HEK293 (cell line): ENCODE measurements at regions not wholly inside any gene's neighbourhood (a gene's known extent, or its start where the extent isn't known, plus 50 kb on each side); places are given as distances from the start of the nearest gene placed in this dataset.

Experiments
- CTCF ChIA-PET: fragments of 350-600 bp; formaldehyde crosslinking; extraction: SDS; loops from one replicate; lab custom pipeline; 2021; ENCODE audit warnings: antibody characterized with exemption; lab: Yijun Ruan, JAX
- POLR2A ChIA-PET: fragments of 300-600 bp; formaldehyde crosslinking; extraction: SDS; loops from one replicate; lab custom pipeline; 2020; ENCODE audit warnings: antibody characterized with exemption, inconsistent platforms; lab: Yijun Ruan, JAX
- H3K27ac ChIP-seq: fragments of 200-500 bp; sonication (Bioruptor generic); 2 replicates; pipeline ENCODE4 v1.5.1; 2014; ENCODE audit warnings: low read depth, low read length, control low read depth, inconsistent platforms; ENCODE audit errors: extremely low read depth
- H3K36me3 ChIP-seq, 2 experiments: fragments of 200-500 bp in 1 of 2; sonication (Bioruptor generic) in 1 of 2; 1 replicate in 1 of 2; 2 replicates in 1 of 2; pipeline ENCODE4 v1.5.1; 2014 to 2017; ENCODE audit warnings: inconsistent platforms in 2 of 2, low read length in 2 of 2; ENCODE audit not compliant: control insufficient read depth in 2 of 2, insufficient read depth in 1 of 2
- H3K4me1 ChIP-seq: fragments of 200-500 bp; sonication (Bioruptor generic); 2 replicates; pipeline ENCODE4 v1.5.1; 2014; ENCODE audit warnings: mild to moderate bottlenecking, low read length, inconsistent platforms; ENCODE audit not compliant: control insufficient read depth, insufficient read depth
- H3K4me3 ChIP-seq: 2 replicates; pipeline ENCODE4 v1.5.1; 2011; ENCODE audit warnings: low read depth, mild to moderate bottlenecking, control low read depth, low read length, moderate library complexity
- H3K9me3 ChIP-seq: fragments of 200-500 bp; sonication (Bioruptor generic); 2 replicates; pipeline ENCODE4 v1.5.1; 2014; ENCODE audit warnings: low read depth, low read length, inconsistent platforms; ENCODE audit not compliant: control insufficient read depth, insufficient read depth
- EGR2 ChIP-seq: fragments of 450-650 bp; formaldehyde crosslinking; IDR thresholded peaks from 2 replicates; pipeline ENCODE4 v1.5.1; 2016; ENCODE audit warnings: low read depth, missing biosample characterization, missing genetic modification characterization
- IKZF3 ChIP-seq: fragments of 450-650 bp; IDR thresholded peaks from 2 replicates; pipeline ENCODE4 v1.5.0; 2018; ENCODE audit warnings: missing biosample characterization, mild to moderate bottlenecking, missing genetic modification characterization, moderate library complexity
- MEIS1 ChIP-seq: sonication (generic); formaldehyde crosslinking; IDR thresholded peaks from 2 replicates; pipeline ENCODE4 v1.8.1; 2022; ENCODE audit warnings: missing genetic modification reagents, mild to moderate bottlenecking, borderline replicate concordance
- SCRT1 ChIP-seq: fragments of 450-650 bp; formaldehyde crosslinking; IDR thresholded peaks from 2 replicates; pipeline ENCODE4 v1.5.1; 2016; ENCODE audit warnings: missing biosample characterization, missing genetic modification characterization, borderline replicate concordance
- ZNF112 ChIP-seq: fragments of 450-650 bp; formaldehyde crosslinking; IDR thresholded peaks from 2 replicates; pipeline ENCODE4 v1.5.0; 2017; ENCODE audit warnings: missing biosample characterization, missing genetic modification characterization
- ZNF24 ChIP-seq: fragments of 450-650 bp; formaldehyde crosslinking; IDR thresholded peaks from 2 replicates; pipeline ENCODE4 v1.5.1; 2016; ENCODE audit warnings: missing biosample characterization, missing genetic modification characterization
- ZNF311 ChIP-seq: fragments of 450-650 bp; formaldehyde crosslinking; IDR thresholded peaks from 2 replicates; pipeline ENCODE4 v1.5.1; 2017; ENCODE audit warnings: missing biosample characterization, missing genetic modification characterization, borderline replicate concordance
- ZNF391 ChIP-seq: fragments of 450-650 bp; formaldehyde crosslinking; IDR thresholded peaks from 2 replicates; pipeline ENCODE4 v1.5.1; 2016; ENCODE audit warnings: low read depth, missing biosample characterization, missing genetic modification characterization, borderline replicate concordance
- ZNF404 ChIP-seq: fragments of 450-650 bp; formaldehyde crosslinking; IDR thresholded peaks from 2 replicates; pipeline ENCODE4 v1.5.1; 2017; ENCODE audit warnings: missing biosample characterization, missing genetic modification characterization
- ZNF416 ChIP-seq: fragments of 450-650 bp; formaldehyde crosslinking; IDR thresholded peaks from 2 replicates; pipeline ENCODE4 v1.5.1; 2016; ENCODE audit warnings: missing biosample characterization, missing genetic modification characterization
- ZNF423 ChIP-seq: fragments of 450-650 bp; formaldehyde crosslinking; IDR thresholded peaks from 2 replicates; pipeline ENCODE4 v1.5.1; 2016; ENCODE audit warnings: missing biosample characterization, missing genetic modification characterization
- ZNF433 ChIP-seq: fragments of 450-650 bp; formaldehyde crosslinking; IDR thresholded peaks from 2 replicates; pipeline ENCODE4 v1.5.1; 2016; ENCODE audit warnings: missing biosample characterization, missing genetic modification characterization, low read depth
- ZNF529 ChIP-seq: fragments of 450-650 bp; formaldehyde crosslinking; IDR thresholded peaks from 2 replicates; pipeline ENCODE4 v1.5.1; 2017; ENCODE audit warnings: missing genetic modification characterization, missing biosample characterization; ENCODE audit not compliant: insufficient replicate concordance
- ZNF549 ChIP-seq: fragments of 450-650 bp; IDR thresholded peaks from 2 replicates; pipeline ENCODE4 v1.5.1; 2018; ENCODE audit warnings: missing biosample characterization, missing genetic modification characterization, mild to moderate bottlenecking, inconsistent platforms, moderate library complexity
- ZNF561 ChIP-seq: fragments of 450-650 bp; IDR thresholded peaks from 2 replicates; pipeline ENCODE4 v1.5.1; 2018; ENCODE audit warnings: missing biosample characterization, missing genetic modification characterization, borderline replicate concordance
- ZNF629 ChIP-seq: fragments of 450-650 bp; formaldehyde crosslinking; IDR thresholded peaks from 2 replicates; pipeline ENCODE4 v1.5.1; 2017; ENCODE audit warnings: missing biosample characterization, missing genetic modification characterization
- ZNF777 ChIP-seq: fragments of 450-650 bp; formaldehyde crosslinking; IDR thresholded peaks from 2 replicates; pipeline ENCODE4 v1.5.1; 2017; ENCODE audit warnings: missing biosample characterization, missing genetic modification characterization, borderline replicate concordance
- ZNF843 ChIP-seq: fragments of 450-650 bp; formaldehyde crosslinking; IDR thresholded peaks from 2 replicates; pipeline ENCODE4 v1.5.1; 2016; ENCODE audit warnings: missing biosample characterization, missing genetic modification characterization
- ZSCAN16 ChIP-seq: fragments of 450-650 bp; formaldehyde crosslinking; IDR thresholded peaks from 2 replicates; pipeline ENCODE4 v1.5.1; 2016; ENCODE audit warnings: missing biosample characterization, missing genetic modification characterization
- TF ChIP-seq, protein P1 (sequence below): fragments of 450-650 bp; formaldehyde crosslinking; IDR thresholded peaks from 2 replicates; pipeline ENCODE4 v1.5.1; 2017; ENCODE audit warnings: missing biosample characterization, missing genetic modification characterization
- TF ChIP-seq, protein P2 (sequence below): fragments of 450-650 bp; formaldehyde crosslinking; IDR thresholded peaks from 2 replicates; pipeline ENCODE4 v1.5.1; 2017; ENCODE audit warnings: missing biosample characterization, missing genetic modification characterization
- TF ChIP-seq, protein P3 (sequence below): fragments of 450-650 bp; formaldehyde crosslinking; IDR thresholded peaks from 2 replicates; pipeline ENCODE4 v1.5.1; 2016; ENCODE audit warnings: missing biosample characterization, missing genetic modification characterization
- TF ChIP-seq, protein P4 (sequence below): fragments of 450-650 bp; formaldehyde crosslinking; IDR thresholded peaks from 2 replicates; pipeline ENCODE4 v1.5.1; 2016; ENCODE audit warnings: missing biosample characterization, missing genetic modification characterization

DNA sequence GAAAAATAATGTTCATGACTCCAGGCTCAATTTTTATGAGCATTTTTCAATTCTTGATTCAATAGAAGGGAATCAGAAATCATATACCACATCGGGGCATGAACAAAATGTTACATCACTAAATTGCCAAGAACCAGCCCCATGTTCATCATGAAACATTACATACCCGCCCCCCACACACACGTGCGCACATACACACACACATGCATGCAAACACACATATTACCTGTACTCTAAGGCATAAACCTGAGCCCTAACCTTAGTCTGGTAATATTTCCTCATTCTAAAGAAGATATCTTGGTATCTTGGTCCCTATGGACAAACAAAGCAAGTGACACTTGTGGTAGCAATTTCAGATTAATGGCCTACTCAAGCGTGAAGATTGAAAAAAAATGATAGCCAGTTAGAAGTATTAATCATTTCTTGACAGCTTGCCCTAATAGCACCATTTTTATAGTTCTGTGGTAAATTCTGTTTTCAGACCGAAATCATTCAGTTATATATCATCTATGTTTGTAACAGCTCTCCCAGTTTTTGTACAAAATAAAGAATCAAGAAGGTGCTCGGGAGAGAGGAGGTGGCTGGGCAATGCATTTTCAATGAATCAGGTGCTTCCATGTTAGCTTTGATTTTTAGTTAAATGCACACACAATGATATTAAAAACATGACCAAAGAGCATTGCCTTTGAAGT is 95.4 kb upstream of the DOK5 start:
- H3K4me1 ChIP-seq: peaks cover 5% of the 10 kb centered on the region; the same call in 1 of the 2 replicates
- ChIA-PET CTCF (no interaction called here), POLR2A (no interaction called here)
- H3K36me3 ChIP-seq: no peaks in the 10 kb centered on the region
- H3K27ac ChIP-seq: no peak overlapping the region
- H3K9me3 ChIP-seq: no peaks in the 10 kb centered on the region
- no peak overlapping the region for H3K4me3 ChIP-seq
- TF ChIP-seq ZNF311 (tag by site-specific recombination): no peak
- TF ChIP-seq ZNF391: no peak
- no peak for TF ChIP-seq ZSCAN16 (tag by site-specific recombination)
- no peak for TF ChIP-seq IKZF3
- TF ChIP-seq ZNF404 (tag by site-specific recombination): no peak
- no peak for TF ChIP-seq ZNF416 (tag by site-specific recombination)
- no peak for TF ChIP-seq ZNF529 (tag by site-specific recombination)
- TF ChIP-seq, protein P1, sequence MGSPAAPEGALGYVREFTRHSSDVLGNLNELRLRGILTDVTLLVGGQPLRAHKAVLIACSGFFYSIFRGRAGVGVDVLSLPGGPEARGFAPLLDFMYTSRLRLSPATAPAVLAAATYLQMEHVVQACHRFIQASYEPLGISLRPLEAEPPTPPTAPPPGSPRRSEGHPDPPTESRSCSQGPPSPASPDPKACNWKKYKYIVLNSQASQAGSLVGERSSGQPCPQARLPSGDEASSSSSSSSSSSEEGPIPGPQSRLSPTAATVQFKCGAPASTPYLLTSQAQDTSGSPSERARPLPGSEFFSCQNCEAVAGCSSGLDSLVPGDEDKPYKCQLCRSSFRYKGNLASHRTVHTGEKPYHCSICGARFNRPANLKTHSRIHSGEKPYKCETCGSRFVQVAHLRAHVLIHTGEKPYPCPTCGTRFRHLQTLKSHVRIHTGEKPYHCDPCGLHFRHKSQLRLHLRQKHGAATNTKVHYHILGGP (tag by site-specific recombination): no peak
- TF ChIP-seq, protein P2, sequence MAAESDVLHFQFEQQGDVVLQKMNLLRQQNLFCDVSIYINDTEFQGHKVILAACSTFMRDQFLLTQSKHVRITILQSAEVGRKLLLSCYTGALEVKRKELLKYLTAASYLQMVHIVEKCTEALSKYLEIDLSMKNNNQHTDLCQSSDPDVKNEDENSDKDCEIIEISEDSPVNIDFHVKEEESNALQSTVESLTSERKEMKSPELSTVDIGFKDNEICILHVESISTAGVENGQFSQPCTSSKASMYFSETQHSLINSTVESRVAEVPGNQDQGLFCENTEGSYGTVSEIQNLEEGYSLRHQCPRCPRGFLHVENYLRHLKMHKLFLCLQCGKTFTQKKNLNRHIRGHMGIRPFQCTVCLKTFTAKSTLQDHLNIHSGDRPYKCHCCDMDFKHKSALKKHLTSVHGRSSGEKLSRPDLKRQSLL: no peak

DNA sequence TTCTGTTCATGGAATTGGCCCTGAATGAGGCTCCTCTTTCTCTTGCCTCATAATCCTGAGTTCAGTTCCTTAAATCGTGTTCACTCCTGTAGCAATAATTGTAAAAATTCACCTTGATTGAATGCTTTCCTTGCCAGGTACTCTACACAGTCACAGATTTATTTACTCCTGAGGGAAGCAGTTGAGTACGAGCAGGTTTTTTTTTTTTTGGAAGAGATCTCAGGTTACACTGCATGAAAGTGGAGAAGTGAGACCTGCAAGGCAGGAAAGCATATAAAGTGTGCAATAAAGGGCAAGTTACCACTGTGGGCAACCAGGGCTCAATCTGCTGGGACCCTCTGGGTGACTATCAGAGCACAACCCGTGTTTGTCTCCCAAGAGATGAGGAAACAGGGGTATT is 93.0 kb upstream of the DOK5 start:
- Histone ChIP-seq H3K27ac (no peak overlapping the region), H3K4me3 (no peak overlapping the region), H3K36me3 (no peaks in the 10 kb centered on the region), H3K9me3 (no peaks in the 10 kb centered on the region), H3K4me1 (peaks cover 5% of the 10 kb centered on the region; the same call in 1 of the 2 replicates)
- ChIA-PET POLR2A (no interaction called here), CTCF (no interaction called here)
- TF ChIP-seq ZNF843 (no peak), ZNF549 (tag by site-specific recombination) (no peak), ZNF433 (tag by site-specific recombination) (no peak), ZNF561 (tag by site-specific recombination) (no peak), ZNF112 (tag by site-specific recombination) (no peak), SCRT1 (tag by site-specific recombination) (no peak), ZNF423 (tag by site-specific recombination) (no peak), ZNF416 (tag by site-specific recombination) (no peak), EGR2 (no peak), ZNF629 (tag by site-specific recombination) (no peak), MEIS1 (no peak), ZNF24 (no peak), IKZF3 (no peak), ZNF777 (tag by site-specific recombination) (no peak)
- TF ChIP-seq, protein P1 (tag by site-specific recombination): no peak
- TF ChIP-seq, protein P3, sequence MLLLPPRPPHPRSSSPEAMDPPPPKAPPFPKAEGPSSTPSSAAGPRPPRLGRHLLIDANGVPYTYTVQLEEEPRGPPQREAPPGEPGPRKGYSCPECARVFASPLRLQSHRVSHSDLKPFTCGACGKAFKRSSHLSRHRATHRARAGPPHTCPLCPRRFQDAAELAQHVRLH: no peak
- TF ChIP-seq, protein P4, sequence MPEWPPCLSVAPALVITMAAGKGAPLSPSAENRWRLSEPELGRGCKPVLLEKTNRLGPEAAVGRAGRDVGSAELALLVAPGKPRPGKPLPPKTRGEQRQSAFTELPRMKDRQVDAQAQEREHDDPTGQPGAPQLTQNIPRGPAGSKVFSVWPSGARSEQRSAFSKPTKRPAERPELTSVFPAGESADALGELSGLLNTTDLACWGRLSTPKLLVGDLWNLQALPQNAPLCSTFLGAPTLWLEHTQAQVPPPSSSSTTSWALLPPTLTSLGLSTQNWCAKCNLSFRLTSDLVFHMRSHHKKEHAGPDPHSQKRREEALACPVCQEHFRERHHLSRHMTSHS: no peak
